IMR-90 (cell line): ENCODE measurements at regions not wholly inside any gene's neighbourhood (a gene's known extent, or its start where the extent isn't known, plus 50 kb on each side); places are given as distances from the start of the nearest gene placed in this dataset.

Source experiments
- ATAC-seq: fragments of 200-7000 bp; cut with Tn5 transposase; 2 replicates; pipeline ENCODE4 v1.9.1; 2020; ENCODE audit warnings: low read depth, mild to moderate bottlenecking, moderate library complexity
- BruUV-seq: library from RNA; stranded (reverse); fragments of 400-500 nt; replicated peaks from 2 replicates; lab custom pipeline; 2021; lab: Mats Ljungman, UMichigan
- CTCF ChIA-PET: fragments of 300-600 bp; formaldehyde crosslinking; extraction: SDS; loops from one replicate; lab custom pipeline; 2021; ENCODE audit warnings: antibody characterized with exemption; lab: Yijun Ruan, JAX
- POLR2A ChIA-PET: fragments of 300-600 bp; sonication (Branson Sonifier 250); formaldehyde crosslinking; loops from one replicate; lab custom pipeline; 2022; ENCODE audit warnings: antibody characterized with exemption; ENCODE audit not compliant: unreplicated experiment; lab: Charles Lee
- DNase-seq: peaks from one replicate; pipeline ENCODE4 v3.0.0; 2013
- H2AFZ ChIP-seq: replicated peaks from 2 replicates; pipeline ENCODE3; 2013; ENCODE audit warnings: low read length, mild to moderate bottlenecking; ENCODE audit not compliant: poor library complexity
- H2AK5ac ChIP-seq: 2 replicates; pipeline ENCODE4 v1.6.1; 2013; ENCODE audit warnings: low read depth, low read length, inconsistent platforms
- H2AK9ac ChIP-seq: replicated peaks from 2 replicates; pipeline ENCODE3; 2013; ENCODE audit warnings: mild to moderate bottlenecking, low read depth, low read length, moderate library complexity; ENCODE audit not compliant: poor library complexity
- H2BK120ac ChIP-seq: 2 replicates; pipeline ENCODE4 v1.6.1; 2013; ENCODE audit warnings: low read depth, low read length, inconsistent platforms
- H2BK15ac ChIP-seq: 3 replicates; pipeline ENCODE4 v1.6.1; 2013; ENCODE audit warnings: low read depth, low read length, inconsistent platforms
- H2BK20ac ChIP-seq: 2 replicates; pipeline ENCODE4 v1.6.1; 2013; ENCODE audit warnings: low read depth, mild to moderate bottlenecking, inconsistent platforms, low read length, moderate library complexity
- H2BK5ac ChIP-seq: 2 replicates; pipeline ENCODE4 v1.6.1; 2013; ENCODE audit warnings: mild to moderate bottlenecking, low read depth, low read length, inconsistent platforms; ENCODE audit not compliant: poor library complexity, severe bottlenecking
- H3K14ac ChIP-seq: replicated peaks from 2 replicates; pipeline ENCODE4 v1.6.1; 2013; ENCODE audit warnings: low read depth, low read length, inconsistent platforms
- H3K18ac ChIP-seq: 2 replicates; pipeline ENCODE4 v1.6.1; 2013; ENCODE audit warnings: low read depth, low read length, control low read depth
- H3K23ac ChIP-seq: 2 replicates; pipeline ENCODE4 v1.6.1; 2013; ENCODE audit warnings: low read depth, low read length, inconsistent platforms
- H3K27ac ChIP-seq: 2 replicates; pipeline ENCODE4 v1.5.1; 2013; ENCODE audit warnings: mild to moderate bottlenecking, control low read depth, low read length; ENCODE audit not compliant: insufficient read depth
- H3K27me3 ChIP-seq: 2 replicates; pipeline ENCODE4 v1.6.1; 2013; ENCODE audit warnings: low read length; ENCODE audit not compliant: control insufficient read depth, insufficient read depth
- H3K36me3 ChIP-seq: 2 replicates; pipeline ENCODE4 v1.6.1; 2013; ENCODE audit warnings: low read length, mixed read lengths; ENCODE audit not compliant: control insufficient read depth, insufficient read depth
- H3K4ac ChIP-seq: 2 replicates; pipeline ENCODE4 v1.6.1; 2013; ENCODE audit warnings: low read depth, low read length, inconsistent platforms
- H3K4me1 ChIP-seq: 2 replicates; pipeline ENCODE4 v1.6.1; 2013; ENCODE audit warnings: low read length, mixed read lengths; ENCODE audit not compliant: control insufficient read depth, insufficient read depth
- H3K4me2 ChIP-seq: 2 replicates; pipeline ENCODE4 v1.6.1; 2013; ENCODE audit warnings: low read depth, mild to moderate bottlenecking, control low read depth, low read length, moderate library complexity
- H3K4me3 ChIP-seq: 2 replicates; pipeline ENCODE4 v1.5.1; 2013; ENCODE audit warnings: low read depth, mild to moderate bottlenecking, control low read depth, low read length, moderate library complexity; ENCODE audit not compliant: insufficient read depth
- H3K56ac ChIP-seq: 2 replicates; pipeline ENCODE4 v1.6.1; 2013; ENCODE audit warnings: low read length, inconsistent platforms; ENCODE audit not compliant: insufficient read depth; ENCODE audit errors: extremely low read depth
- H3K79me1 ChIP-seq, 2 experiments: 2 replicates each; pipeline ENCODE4 v1.6.1; 2013; ENCODE audit warnings: low read length in 2 of 2, inconsistent platforms in 1 of 2, low read depth in 1 of 2
- H3K9ac ChIP-seq: 2 replicates; pipeline ENCODE4 v1.6.1; 2013; ENCODE audit warnings: low read depth, low read length, control low read depth
- H3K9me1 ChIP-seq: 2 replicates; pipeline ENCODE4 v1.6.1; 2013; ENCODE audit warnings: low read length, inconsistent platforms; ENCODE audit not compliant: insufficient read depth
- H3K9me3 ChIP-seq: 2 replicates; pipeline ENCODE4 v1.6.1; 2013; ENCODE audit warnings: low read length; ENCODE audit not compliant: control insufficient read depth, insufficient read depth
- H4K20me1 ChIP-seq: 2 replicates; pipeline ENCODE4 v1.6.1; 2013; ENCODE audit warnings: low read length, inconsistent platforms; ENCODE audit not compliant: insufficient read depth
- H4K5ac ChIP-seq: 2 replicates; pipeline ENCODE4 v1.6.1; 2013; ENCODE audit warnings: mild to moderate bottlenecking, low read depth, low read length, control low read depth
- H4K8ac ChIP-seq, 2 experiments: 2 replicates each; pipeline ENCODE4 v1.6.1; 2013; ENCODE audit warnings: low read depth in 2 of 2, low read length in 2 of 2, control low read depth in 1 of 2, inconsistent platforms in 1 of 2
- H4K91ac ChIP-seq: 2 replicates; pipeline ENCODE4 v1.6.1; 2013; ENCODE audit warnings: low read depth, low read length, inconsistent platforms; ENCODE audit not compliant: insufficient read depth
- BHLHE40 ChIP-seq: fragments of 150-350 bp; IDR thresholded peaks from 2 replicates; pipeline ENCODE4 v1.6.1; 2016; ENCODE audit warnings: mild to moderate bottlenecking, low read depth, low read length
- CEBPB ChIP-seq: IDR thresholded peaks from 2 replicates; pipeline ENCODE4 v1.6.1; 2012; ENCODE audit warnings: low read depth, low read length, improper control_type of control experiment
- CHD1 ChIP-seq: IDR thresholded peaks from 2 replicates; pipeline ENCODE4 v1.6.1; 2012; ENCODE audit warnings: low read depth, low read length, improper control_type of control experiment
- CTCF ChIP-seq: conservative IDR thresholded peaks from 2 replicates; pipeline ENCODE4 v1.5.1; 2012; ENCODE audit warnings: mild to moderate bottlenecking, low read depth, low read length, improper control_type of control experiment
- ELK1 ChIP-seq: fragments of 150-350 bp; IDR thresholded peaks from 2 replicates; pipeline ENCODE4 v1.6.1; 2016; ENCODE audit warnings: low read depth, mild to moderate bottlenecking, low read length, moderate library complexity, borderline replicate concordance
- FOS ChIP-seq: fragments of 150-350 bp; IDR thresholded peaks from 2 replicates; pipeline ENCODE4 v1.6.1; 2016; ENCODE audit warnings: low read depth, low read length
- MAFK ChIP-seq: IDR thresholded peaks from 2 replicates; pipeline ENCODE4 v1.6.1; 2012; ENCODE audit warnings: low read depth, low read length, improper control_type of control experiment
- MAZ ChIP-seq: IDR thresholded peaks from 2 replicates; pipeline ENCODE4 v1.6.1; 2012; ENCODE audit warnings: low read depth, mild to moderate bottlenecking, low read length, improper control_type of control experiment, moderate library complexity, borderline replicate concordance
- MXI1 ChIP-seq: IDR thresholded peaks from 2 replicates; pipeline ENCODE4 v1.6.1; 2012; ENCODE audit warnings: low read depth, mild to moderate bottlenecking, low read length, moderate library complexity, borderline replicate concordance
- NFE2L2 ChIP-seq: fragments of 150-350 bp; IDR thresholded peaks from 2 replicates; pipeline ENCODE4 v1.6.1; 2016; ENCODE audit warnings: low read depth, mild to moderate bottlenecking, low read length
- POLR2A ChIP-seq: IDR thresholded peaks from 2 replicates; pipeline ENCODE4 v1.6.1; 2012; ENCODE audit warnings: mild to moderate bottlenecking, low read depth, low read length
- RAD21 ChIP-seq: IDR thresholded peaks from 2 replicates; pipeline ENCODE4 v1.6.1; 2012; ENCODE audit warnings: low read length, improper control_type of control experiment
- RCOR1 ChIP-seq: IDR thresholded peaks from 2 replicates; pipeline ENCODE4 v1.6.1; 2012; ENCODE audit warnings: mild to moderate bottlenecking, low read length, improper control_type of control experiment; ENCODE audit not compliant: insufficient replicate concordance
- RFX5 ChIP-seq: IDR thresholded peaks from 2 replicates; pipeline ENCODE4 v1.8.0; 2012; ENCODE audit warnings: low read depth, mild to moderate bottlenecking, low read length, moderate library complexity
- SMC3 ChIP-seq: fragments of 150-350 bp; IDR thresholded peaks from 2 replicates; pipeline ENCODE4 v1.6.1; 2016; ENCODE audit warnings: low read depth, mild to moderate bottlenecking, antibody characterized with exemption, low read length, moderate library complexity
- USF2 ChIP-seq: fragments of 150-350 bp; IDR thresholded peaks from 2 replicates; pipeline ENCODE4 v1.6.1; 2017; ENCODE audit warnings: mild to moderate bottlenecking, antibody characterized with exemption, low read length, low read depth
- WGBS, 2 experiments: methylation state at CpG; one replicate each; pipeline versions ENCODE4 v1.1.5 to v1.1.7; 2013; ENCODE audit warnings: missing lambda C conversion rate in 2 of 2; ENCODE audit not compliant: insufficient read length in 1 of 2; ENCODE audit errors: extremely low coverage in 2 of 2; 5-methylcytosine and 5-hydroxymethylcytosine counted together
- dilution Hi-C: fragments of 300-500 bp; cut with HindIII; formaldehyde crosslinking; loops from one replicate; pipeline ENCODE4 v1.14.3; 2018; ENCODE audit warnings: low sequenced_read_pairs; ENCODE audit not compliant: unreplicated experiment
- in situ Hi-C: fragments of 300-500 bp; cut with MboI; formaldehyde crosslinking; loops from 3 replicates; pipeline ENCODE4 v1.14.3; 2019; ENCODE audit warnings: low sequenced_read_pairs, inconsistent platforms, mixed read lengths
- intact Hi-C: fragments of 100-400 bp; cut with micrococcal nuclease; formaldehyde crosslinking; loops from 2 replicates; pipeline ENCODE4 v1.10.0; 2022

- H2AK9ac ChIP-seq: no peak overlapping the region
- no peaks in the 10 kb centered on the region for H3K9me1 ChIP-seq
- ChIA-PET CTCF (no interaction called here), POLR2A (no interaction called here)
- H2AFZ ChIP-seq: no peak overlapping the region
- H3K56ac ChIP-seq: no peak overlapping the region
- DNase-seq (no peak), ATAC-seq (no peak)
- H4K8ac ChIP-seq: no peak overlapping the region
- H3K79me1 ChIP-seq: no peaks in the 10 kb centered on the region
- no peak overlapping the region for H2AK5ac ChIP-seq
- H4K20me1 ChIP-seq: no peaks in the 10 kb centered on the region
- no peak overlapping the region for H3K23ac ChIP-seq
- in situ Hi-C loops (loop anchor here (25.0 kb wide), 1 partner anchor 1937 kb away; no protein-coding TSS in a partner anchor), dilution Hi-C loops (no loop called here), intact Hi-C loops (no loop called here)
- no peak overlapping the region for H2BK20ac ChIP-seq
- H3K36me3 ChIP-seq: no peaks in the 10 kb centered on the region
- H3K4me1 ChIP-seq: no peaks in the 10 kb centered on the region
- no peak overlapping the region for H3K27ac ChIP-seq
- TF ChIP-seq RAD21 (no peak), MAZ (no peak), USF2 (no peak), FOS (no peak), BHLHE40 (no peak), RFX5 (no peak), MXI1 (no peak), NFE2L2 (no peak), MAFK (no peak), CHD1 (no peak), SMC3 (no peak), ELK1 (no peak), CEBPB (no peak), POLR2A (no peak), CTCF (no peak), RCOR1 (no peak)
- H3K9ac ChIP-seq: no peak overlapping the region
- no peak overlapping the region for H3K4me2 ChIP-seq
- no peak overlapping the region for H2BK15ac ChIP-seq
- H2BK120ac ChIP-seq: no peak overlapping the region
- no TSS peak for BruUV-seq
- H3K18ac ChIP-seq: no peak overlapping the region
- no peak overlapping the region for H3K4ac ChIP-seq
- WGBS, 2 experiments: no CpG with 5 or more reads among the region's 3 CpGs
- no peak overlapping the region for H3K4me3 ChIP-seq
- no peak overlapping the region for H2BK5ac ChIP-seq
- H3K14ac ChIP-seq: no peak overlapping the region
- H3K9me3 ChIP-seq: no peaks in the 10 kb centered on the region
- no peak overlapping the region for H4K5ac ChIP-seq
- H3K27me3 ChIP-seq: no peaks in the 10 kb centered on the region
- H4K91ac ChIP-seq: no peak overlapping the region
Measured at GRCh38 chr4:143099693-143100092, 85.0 kb upstream of the USP38 start.
